Fibroblast of lung (primary cell): ENCODE measurements at regions not wholly inside any gene's neighbourhood (a gene's known extent, or its start where the extent isn't known, plus 50 kb on each side); places are given as distances from the start of the nearest gene placed in this dataset.

Experiments
- DNase-seq, 2 donors: peaks; one replicate each; pipeline versions ENCODE4 v3.0.0 to v3.0.0-alpha.2; 2010; ENCODE audit warnings: low read depth in 2 of 2
- H2AFZ ChIP-seq: 2 replicates; pipeline ENCODE4 v1.5.1; 2012; ENCODE audit warnings: low read length, control low read depth, inconsistent platforms
- H3K27ac ChIP-seq: 2 replicates; pipeline ENCODE4 v1.5.1; 2011; ENCODE audit warnings: low read length, control low read depth; ENCODE audit not compliant: insufficient read depth
- H3K27me3 ChIP-seq: 2 replicates; pipeline ENCODE4 v1.5.1; 2011; ENCODE audit warnings: mild to moderate bottlenecking, low read length; ENCODE audit not compliant: control insufficient read depth, insufficient read depth
- H3K36me3 ChIP-seq: 2 replicates; pipeline ENCODE4 v1.5.1; 2011; ENCODE audit warnings: low read length; ENCODE audit not compliant: control insufficient read depth, insufficient read depth
- H3K4me1 ChIP-seq: 2 replicates; pipeline ENCODE4 v1.5.1; 2011; ENCODE audit warnings: low read length; ENCODE audit not compliant: control insufficient read depth, insufficient read depth; ENCODE audit errors: extremely low read depth
- H3K4me2 ChIP-seq: 2 replicates; pipeline ENCODE4 v1.5.1; 2011; ENCODE audit warnings: low read length, control low read depth; ENCODE audit not compliant: insufficient read depth; ENCODE audit errors: extremely low read depth
- H3K4me3 ChIP-seq, 4 experiments: fragments of 200-600 bp in 1 of 4; sonication (generic) in 1 of 4; replicated peaks in 1 of 4; 2 replicates each; pipeline ENCODE4 v1.5.1; 2011 to 2016; ENCODE audit warnings: low read length in 4 of 4, low read depth in 3 of 4, mild to moderate bottlenecking in 3 of 4, control low read depth in 2 of 4, inconsistent platforms in 1 of 4, mixed read lengths in 1 of 4; ENCODE audit not compliant: insufficient read depth in 1 of 4; ENCODE audit errors: control extremely low read depth in 1 of 4
- H3K79me2 ChIP-seq: 2 replicates; pipeline ENCODE4 v1.5.1; 2012; ENCODE audit warnings: mild to moderate bottlenecking, low read length, inconsistent platforms; ENCODE audit not compliant: control insufficient read depth, insufficient read depth
- H3K9ac ChIP-seq: 2 replicates; pipeline ENCODE4 v1.5.1; 2011; ENCODE audit warnings: mild to moderate bottlenecking, low read length, control low read depth; ENCODE audit not compliant: insufficient read depth
- H3K9me3 ChIP-seq: 2 replicates; pipeline ENCODE4 v1.5.1; 2012; ENCODE audit warnings: low read depth, low read length; ENCODE audit not compliant: control insufficient read depth, insufficient read depth
- H4K20me1 ChIP-seq: 2 replicates; pipeline ENCODE4 v1.5.1; 2011; ENCODE audit warnings: low read length; ENCODE audit not compliant: control insufficient read depth, insufficient read depth; ENCODE audit errors: extremely low read depth
- EZH2 ChIP-seq: IDR thresholded peaks from 2 replicates; pipeline ENCODE4 v1.5.1; 2012; ENCODE audit warnings: low read length, control low read depth, mild to moderate bottlenecking; ENCODE audit errors: missing control alignments
- TF ChIP-seq, protein P1 (sequence below), 2 donors: IDR thresholded peaks in 1 of 2; conservative IDR thresholded peaks in 1 of 2; 1 replicate in 1 of 2; 2 replicates in 1 of 2; pipeline ENCODE4 v1.5.1; 2011 to 2012; ENCODE audit warnings: low read length in 2 of 2, control low read depth in 1 of 2, inconsistent platforms in 1 of 2, low read depth in 1 of 2, mild to moderate bottlenecking in 1 of 2

DNA sequence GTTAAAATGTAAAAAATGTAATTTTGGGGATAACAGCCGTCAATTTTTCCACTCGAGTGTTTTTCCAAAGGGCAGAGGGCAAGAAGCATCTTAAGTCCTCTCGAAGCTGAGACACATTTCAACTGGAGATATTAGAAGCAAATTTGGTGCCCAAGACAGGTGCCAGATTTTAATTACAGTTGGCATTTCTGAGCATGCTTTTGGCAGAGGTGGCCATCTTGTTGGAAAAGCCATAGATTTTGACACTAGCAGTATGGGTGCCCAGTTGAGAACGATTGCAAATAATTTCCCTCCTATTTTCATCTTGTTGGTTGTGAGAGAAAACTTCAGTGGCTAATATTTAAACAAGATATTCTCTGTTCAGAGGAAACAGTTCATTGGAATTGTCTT, 146.3 kb downstream of the TM9SF2 start:
- H3K4me2 ChIP-seq: no peak overlapping the region
- no peak for DNase-seq
- H3K79me2 ChIP-seq: no peaks in the 10 kb centered on the region
- no peak overlapping the region for H3K27ac ChIP-seq
- H3K36me3 ChIP-seq: no peaks in the 10 kb centered on the region
- TF ChIP-seq, protein P1, sequence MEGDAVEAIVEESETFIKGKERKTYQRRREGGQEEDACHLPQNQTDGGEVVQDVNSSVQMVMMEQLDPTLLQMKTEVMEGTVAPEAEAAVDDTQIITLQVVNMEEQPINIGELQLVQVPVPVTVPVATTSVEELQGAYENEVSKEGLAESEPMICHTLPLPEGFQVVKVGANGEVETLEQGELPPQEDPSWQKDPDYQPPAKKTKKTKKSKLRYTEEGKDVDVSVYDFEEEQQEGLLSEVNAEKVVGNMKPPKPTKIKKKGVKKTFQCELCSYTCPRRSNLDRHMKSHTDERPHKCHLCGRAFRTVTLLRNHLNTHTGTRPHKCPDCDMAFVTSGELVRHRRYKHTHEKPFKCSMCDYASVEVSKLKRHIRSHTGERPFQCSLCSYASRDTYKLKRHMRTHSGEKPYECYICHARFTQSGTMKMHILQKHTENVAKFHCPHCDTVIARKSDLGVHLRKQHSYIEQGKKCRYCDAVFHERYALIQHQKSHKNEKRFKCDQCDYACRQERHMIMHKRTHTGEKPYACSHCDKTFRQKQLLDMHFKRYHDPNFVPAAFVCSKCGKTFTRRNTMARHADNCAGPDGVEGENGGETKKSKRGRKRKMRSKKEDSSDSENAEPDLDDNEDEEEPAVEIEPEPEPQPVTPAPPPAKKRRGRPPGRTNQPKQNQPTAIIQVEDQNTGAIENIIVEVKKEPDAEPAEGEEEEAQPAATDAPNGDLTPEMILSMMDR (conservative IDR thresholded peaks at IDR 0.05 in 1 of 2, IDR thresholded peaks at IDR 0.05 in 1 of 2; ENCODE audit: low read depth in 1 of 2, low read length in 2 of 2): no peak
- TF ChIP-seq EZH2: no peak
- H3K9me3 ChIP-seq: no peaks in the 10 kb centered on the region
- H2AFZ ChIP-seq: no peak overlapping the region
- H3K4me3 ChIP-seq: no peak overlapping the region
- H3K4me1 ChIP-seq: no peaks in the 10 kb centered on the region
- H3K27me3 ChIP-seq: no peaks in the 10 kb centered on the region
- no peak overlapping the region for H3K9ac ChIP-seq
- H4K20me1 ChIP-seq: no peaks in the 10 kb centered on the region

DNA sequence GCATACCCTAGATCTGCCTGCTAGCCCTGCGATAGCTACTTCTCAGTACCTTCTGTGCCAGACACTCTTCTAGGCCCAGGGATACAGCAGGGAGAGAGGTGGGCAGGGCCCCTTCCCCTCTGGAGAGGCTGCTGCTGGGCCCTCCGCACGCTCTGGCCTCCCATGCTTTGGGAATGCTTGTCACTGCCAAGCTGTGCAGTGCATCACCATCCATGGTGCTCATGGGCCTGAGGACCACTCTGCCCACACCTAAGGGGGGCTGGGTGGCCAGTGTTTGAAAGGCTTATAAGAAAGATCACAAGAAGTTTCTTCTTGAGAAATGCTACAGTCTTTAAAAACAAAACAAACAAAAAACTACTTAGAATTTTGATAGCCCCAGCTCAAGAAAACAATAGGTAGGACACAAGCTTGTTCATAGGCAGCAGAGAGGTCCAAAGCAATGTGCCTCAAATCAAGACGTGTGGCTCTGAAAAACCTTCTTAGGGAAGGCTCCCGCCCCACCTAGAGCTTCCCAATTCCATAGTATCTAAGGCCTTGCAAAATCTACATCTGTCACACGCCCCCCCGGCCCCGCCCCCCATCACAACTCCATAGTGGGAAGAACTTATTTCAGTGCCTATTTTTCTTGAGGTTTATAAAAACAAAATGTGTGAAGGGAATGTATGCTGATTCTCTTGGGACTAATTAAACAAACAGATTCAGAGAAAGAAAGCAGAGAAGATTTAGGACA, 145.8 kb downstream of the TM9SF2 start:
- H3K4me2 ChIP-seq: no peak overlapping the region
- H4K20me1 ChIP-seq: no peaks in the 10 kb centered on the region
- DNase-seq: no peak
- no peaks in the 10 kb centered on the region for H3K79me2 ChIP-seq
- no peak overlapping the region for H3K9ac ChIP-seq
- H3K36me3 ChIP-seq: no peaks in the 10 kb centered on the region
- no peaks in the 10 kb centered on the region for H3K9me3 ChIP-seq
- no peak overlapping the region for H2AFZ ChIP-seq
- no peaks in the 10 kb centered on the region for H3K27me3 ChIP-seq
- no peak overlapping the region for H3K4me3 ChIP-seq
- TF ChIP-seq, protein P1 (conservative IDR thresholded peaks at IDR 0.05 in 1 of 2, IDR thresholded peaks at IDR 0.05 in 1 of 2; ENCODE audit: low read depth in 1 of 2, low read length in 2 of 2): no peak
- no peaks in the 10 kb centered on the region for H3K4me1 ChIP-seq
- H3K27ac ChIP-seq: no peak overlapping the region

DNA sequence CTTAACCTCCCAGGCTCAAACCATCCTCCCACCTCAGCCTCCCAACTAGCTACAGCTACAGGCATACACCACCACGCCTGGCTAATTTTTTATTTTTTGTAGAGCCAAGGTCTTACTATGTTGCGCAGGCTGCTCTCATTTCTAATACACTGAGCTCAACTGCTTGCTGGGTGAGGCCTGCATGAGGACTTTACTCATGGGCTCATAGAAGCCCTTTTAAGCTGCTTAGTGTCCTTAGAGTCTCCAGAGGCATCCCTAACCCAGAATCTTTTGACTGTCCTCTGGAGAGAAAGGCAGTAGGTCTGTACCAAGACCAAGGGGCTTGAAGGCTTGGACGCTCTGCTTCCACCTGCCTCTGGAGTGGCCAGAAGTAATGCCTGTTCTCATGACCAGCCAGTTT, 141.6 kb downstream of the TM9SF2 start:
- H3K36me3 ChIP-seq: no peaks in the 10 kb centered on the region
- H2AFZ ChIP-seq: no peak overlapping the region
- H3K9me3 ChIP-seq: no peaks in the 10 kb centered on the region
- no peak overlapping the region for H3K27ac ChIP-seq
- H3K9ac ChIP-seq: no peak overlapping the region
- no peaks in the 10 kb centered on the region for H3K4me1 ChIP-seq
- no peak overlapping the region for H3K4me2 ChIP-seq
- TF ChIP-seq, protein P1 (conservative IDR thresholded peaks at IDR 0.05 in 1 of 2, IDR thresholded peaks at IDR 0.05 in 1 of 2; ENCODE audit: low read depth in 1 of 2, low read length in 2 of 2): no peak
- no peak for TF ChIP-seq EZH2
- no peaks in the 10 kb centered on the region for H3K27me3 ChIP-seq
- no peak overlapping the region for H3K4me3 ChIP-seq
- no peaks in the 10 kb centered on the region for H4K20me1 ChIP-seq
- H3K79me2 ChIP-seq: no peaks in the 10 kb centered on the region
- DNase-seq: no peak
